Right atrium auricular region (tissue), 2 donors: ENCODE measurements at regions not wholly inside any gene's neighbourhood (a gene's known extent, or its start where the extent isn't known, plus 50 kb on each side); places are given as distances from the start of the nearest gene placed in this dataset.
A peak's percentile ranks its signal among the peaks of the same experiment; 100 is the strongest.

ENCODE experiments used
- DNase-seq: peaks from one replicate; pipeline ENCODE4 v3.0.0-alpha.2; 2019; ENCODE audit warnings: low spot score
- H3K27ac ChIP-seq, 2 donors: fragments of 200-600 bp; sonication (generic); 1 replicate in 1 of 2; 2 replicates in 1 of 2; pipeline ENCODE4 v1.5.1; 2016 to 2019
- H3K27me3 ChIP-seq, 2 donors: fragments of 200-600 bp; sonication (generic); one replicate each; pipeline versions ENCODE4 v1.5.1 to v1.6.0; 2017 to 2019
- H3K36me3 ChIP-seq: fragments of 200-600 bp; sonication (generic); one replicate; pipeline ENCODE4 v1.5.1; 2016
- H3K4me1 ChIP-seq, 2 donors: fragments of 200-600 bp; sonication (generic); one replicate each; pipeline versions ENCODE4 v1.5.1 to v1.6.0; 2017 to 2019
- H3K4me3 ChIP-seq, 2 donors: fragments of 200-600 bp; sonication (generic); 1 replicate in 1 of 2; 2 replicates in 1 of 2; pipeline ENCODE4 v1.5.1; 2017 to 2019; ENCODE audit warnings: mild to moderate bottlenecking in 1 of 2, moderate library complexity in 1 of 2
- H3K9me3 ChIP-seq, 2 donors: fragments of 200-600 bp; sonication (generic); one replicate each; pipeline ENCODE4 v1.5.1; 2019
- TF ChIP-seq, protein P1 (sequence below), 2 donors: fragments of 200-600 bp; sonication (generic); IDR thresholded peaks; one replicate each; pipeline ENCODE4 v1.5.1; 2019; ENCODE audit warnings: antibody characterized with exemption in 2 of 2

DNA sequence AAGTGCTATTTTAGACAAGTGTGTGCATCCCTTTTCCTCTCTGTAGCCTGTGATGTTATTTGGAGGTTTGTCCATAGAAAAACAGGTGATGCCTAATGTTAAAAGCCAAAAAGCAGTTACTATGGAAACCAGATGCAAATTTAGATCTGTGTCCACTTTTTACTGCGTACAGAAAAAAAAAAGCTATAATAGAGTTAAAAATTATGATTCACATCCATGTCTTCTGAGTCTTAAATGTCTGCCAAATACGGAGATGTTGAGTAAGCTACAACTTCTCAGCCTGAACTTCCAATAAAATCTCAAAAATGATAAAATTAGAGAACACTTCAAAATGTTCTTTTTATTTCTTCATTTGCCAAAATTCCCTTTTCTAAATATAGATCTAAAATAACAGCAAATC is 74.2 kb upstream of the GAP43 start:
- H3K27me3 ChIP-seq = no peaks in the 10 kb centered on the region
- TF ChIP-seq, protein P1, sequence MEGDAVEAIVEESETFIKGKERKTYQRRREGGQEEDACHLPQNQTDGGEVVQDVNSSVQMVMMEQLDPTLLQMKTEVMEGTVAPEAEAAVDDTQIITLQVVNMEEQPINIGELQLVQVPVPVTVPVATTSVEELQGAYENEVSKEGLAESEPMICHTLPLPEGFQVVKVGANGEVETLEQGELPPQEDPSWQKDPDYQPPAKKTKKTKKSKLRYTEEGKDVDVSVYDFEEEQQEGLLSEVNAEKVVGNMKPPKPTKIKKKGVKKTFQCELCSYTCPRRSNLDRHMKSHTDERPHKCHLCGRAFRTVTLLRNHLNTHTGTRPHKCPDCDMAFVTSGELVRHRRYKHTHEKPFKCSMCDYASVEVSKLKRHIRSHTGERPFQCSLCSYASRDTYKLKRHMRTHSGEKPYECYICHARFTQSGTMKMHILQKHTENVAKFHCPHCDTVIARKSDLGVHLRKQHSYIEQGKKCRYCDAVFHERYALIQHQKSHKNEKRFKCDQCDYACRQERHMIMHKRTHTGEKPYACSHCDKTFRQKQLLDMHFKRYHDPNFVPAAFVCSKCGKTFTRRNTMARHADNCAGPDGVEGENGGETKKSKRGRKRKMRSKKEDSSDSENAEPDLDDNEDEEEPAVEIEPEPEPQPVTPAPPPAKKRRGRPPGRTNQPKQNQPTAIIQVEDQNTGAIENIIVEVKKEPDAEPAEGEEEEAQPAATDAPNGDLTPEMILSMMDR (IDR thresholded peaks at IDR 0.05) = no peak
- H3K4me1 ChIP-seq = no peaks in the 10 kb centered on the region
- H3K9me3 ChIP-seq = no peaks in the 10 kb centered on the region
- H3K36me3 ChIP-seq = no peaks in the 10 kb centered on the region
- no peak overlapping the region for H3K27ac ChIP-seq
- DNase-seq = no peak
- H3K4me3 ChIP-seq = no peak overlapping the region

DNA sequence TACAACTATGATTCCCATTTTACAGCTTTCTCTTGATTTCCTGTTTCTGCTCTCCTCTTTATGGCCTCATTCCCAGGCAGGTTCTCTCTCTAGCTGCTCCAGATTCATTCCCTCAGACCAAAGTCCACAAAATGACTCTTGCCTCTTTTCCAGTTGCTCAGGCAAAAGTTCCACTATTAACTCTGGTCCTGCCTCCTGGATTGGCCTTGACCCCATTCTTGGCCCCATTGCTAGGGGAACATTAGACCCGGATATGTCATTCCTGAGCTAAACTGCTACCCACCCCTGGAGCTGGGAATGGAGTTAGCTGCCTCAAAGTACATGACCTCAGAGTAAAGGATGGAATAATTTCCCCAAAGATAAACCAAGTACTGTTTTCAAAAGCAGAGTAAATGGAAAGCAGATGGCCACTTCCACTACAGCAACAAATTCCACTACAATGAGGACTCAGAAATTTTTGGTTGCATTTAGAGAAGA is 73.0 kb upstream of the GAP43 start:
- H3K27me3 ChIP-seq = no peaks in the 10 kb centered on the region
- no peak for DNase-seq
- TF ChIP-seq, protein P1 (IDR thresholded peaks at IDR 0.05) = no peak
- H3K9me3 ChIP-seq = no peaks in the 10 kb centered on the region
- H3K4me1 ChIP-seq = no peaks in the 10 kb centered on the region
- no peaks in the 10 kb centered on the region for H3K36me3 ChIP-seq
- H3K4me3 ChIP-seq = no peak overlapping the region
- peak overlapping the region in 1 of 2 donors; percentile 54 for H3K27ac ChIP-seq

DNA sequence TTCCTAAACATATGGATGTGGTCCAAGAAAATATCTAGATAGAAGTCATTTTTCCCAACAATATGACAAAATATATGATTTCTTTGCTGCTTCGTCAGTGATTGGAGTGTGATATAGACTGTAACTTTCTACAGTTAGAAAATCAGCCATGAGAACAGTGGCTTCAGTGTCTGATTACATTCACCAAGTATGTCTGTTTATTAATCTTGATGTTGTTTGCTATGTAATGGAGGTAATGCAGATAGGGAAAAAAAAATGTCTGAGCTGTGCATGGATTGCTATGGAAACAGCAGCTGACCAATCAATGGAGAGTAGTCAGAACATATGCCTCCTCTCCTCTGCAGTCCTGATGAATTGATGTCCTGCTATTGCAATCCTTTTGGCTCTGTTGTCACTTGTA is 72.3 kb upstream of the GAP43 start:
- Histone ChIP-seq H3K27me3 (no peaks in the 10 kb centered on the region), H3K27ac (peak overlapping the region in 1 of 2 donors; percentile 54)

GRCh38 chr3:115552007-115552406 is 71.3 kb upstream of the GAP43 start:
- no peak overlapping the region for H3K27ac ChIP-seq
- DNase-seq = no peak

More for the DNA sequence above, 72.3 kb upstream of the GAP43 start:
- H3K36me3 ChIP-seq = no peaks in the 10 kb centered on the region
- no peaks in the 10 kb centered on the region for H3K9me3 ChIP-seq
- TF ChIP-seq, protein P1 (IDR thresholded peaks at IDR 0.05) = no peak
- no peak for DNase-seq
- no peaks in the 10 kb centered on the region for H3K4me1 ChIP-seq
- no peak overlapping the region for H3K4me3 ChIP-seq

GRCh38 chr3:115553796-115554486 is 69.4 kb upstream of the GAP43 start:
- no peaks in the 10 kb centered on the region for H3K27me3 ChIP-seq
- no peak for DNase-seq
- no peaks in the 10 kb centered on the region for H3K36me3 ChIP-seq
- TF ChIP-seq, protein P1 (IDR thresholded peaks at IDR 0.05) = no peak
- H3K27ac ChIP-seq = no peak overlapping the region
- H3K4me3 ChIP-seq = no peak overlapping the region
- no peaks in the 10 kb centered on the region for H3K4me1 ChIP-seq
- H3K9me3 ChIP-seq = no peaks in the 10 kb centered on the region

More at GRCh38 chr3:115552007-115552406, 71.3 kb upstream of the GAP43 start:
- no peaks in the 10 kb centered on the region for H3K27me3 ChIP-seq
- H3K9me3 ChIP-seq = no peaks in the 10 kb centered on the region
- H3K4me1 ChIP-seq = no peaks in the 10 kb centered on the region
- no peaks in the 10 kb centered on the region for H3K36me3 ChIP-seq
- TF ChIP-seq, protein P1 (IDR thresholded peaks at IDR 0.05) = no peak
- no peak overlapping the region for H3K4me3 ChIP-seq

GRCh38 chr3:115554487-115554807 is 68.9 kb upstream of the GAP43 start:
- H3K27me3 ChIP-seq = no peaks in the 10 kb centered on the region
- H3K36me3 ChIP-seq = no peaks in the 10 kb centered on the region
- H3K4me3 ChIP-seq = no peak overlapping the region
- DNase-seq = no peak
- H3K27ac ChIP-seq = no peak overlapping the region
- TF ChIP-seq, protein P1 (IDR thresholded peaks at IDR 0.05) = no peak
- no peaks in the 10 kb centered on the region for H3K9me3 ChIP-seq
- H3K4me1 ChIP-seq = no peaks in the 10 kb centered on the region
